ENCODE measurements at regions not wholly inside any gene's neighbourhood (a gene's known extent, or its start where the extent isn't known, plus 50 kb on each side); places are given as distances from the start of the nearest gene placed in this dataset.

GRCh38 chr2:125559186-125559585 is 1096.8 kb upstream of the GYPC start:
- TF ChIP-seq CTCF (conservative IDR thresholded peaks at IDR 0.05; ENCODE audit: low read depth, low read length): no peak
- no peak for TF ChIP-seq MXI1 (IDR thresholded peaks at IDR 0.05; ENCODE audit: borderline replicate concordance, low read depth, low read length)

All from IMR-90 (cell line).